GM21526 (cell line): ENCODE measurements at regions not wholly inside any gene's neighbourhood (a gene's known extent, or its start where the extent isn't known, plus 50 kb on each side); places are given as distances from the start of the nearest gene placed in this dataset.

Experiments
- ATAC-seq: cut with Tn5 transposase; IDR thresholded peaks from one replicate; pipeline ENCODE4 v1.9.1; 2021; ENCODE audit warnings: moderate library complexity; ENCODE audit not compliant: unreplicated experiment, low FRiP score

DNA sequence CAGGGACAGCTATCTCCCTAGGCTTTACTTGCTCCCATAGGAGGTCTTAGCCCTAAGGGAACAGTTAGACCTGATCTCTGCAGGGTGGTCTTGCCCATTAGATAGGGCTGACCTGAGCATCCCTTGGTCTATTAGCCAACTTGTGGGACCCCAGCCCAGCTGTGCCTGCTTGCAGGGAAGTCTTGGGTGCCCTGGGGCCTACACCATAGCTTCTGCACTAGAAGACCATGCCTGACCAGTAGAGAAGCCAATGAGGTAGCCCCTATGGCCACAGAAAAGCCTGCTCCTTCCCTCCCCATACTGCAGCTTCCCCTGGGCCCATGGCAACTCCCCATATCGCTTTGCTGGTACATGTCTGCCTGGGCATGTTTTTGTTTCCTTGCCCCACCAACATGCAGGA lies 1049.1 kb downstream of the TRHDE start:
- ATAC-seq: no peak

DNA sequence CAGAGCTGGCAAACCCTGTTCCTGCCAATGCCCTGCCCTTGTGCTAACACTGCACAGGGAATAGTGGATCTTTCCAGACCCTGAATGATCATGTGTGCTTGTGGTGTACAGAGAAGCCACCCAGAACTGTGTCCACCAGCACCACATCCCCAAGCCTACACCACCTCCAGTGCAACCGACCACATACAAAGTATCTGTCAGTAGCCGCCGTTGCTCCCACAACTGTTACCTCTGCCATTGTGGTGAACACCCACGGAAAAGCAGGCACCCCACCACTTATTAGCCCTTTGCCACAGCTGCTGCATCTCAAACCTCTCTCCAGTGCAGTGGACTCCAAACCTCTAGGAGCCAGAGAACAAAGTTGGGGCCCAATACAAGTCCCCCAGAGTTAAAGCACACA lies 1049.6 kb downstream of the TRHDE start:
- no peak for ATAC-seq

DNA sequence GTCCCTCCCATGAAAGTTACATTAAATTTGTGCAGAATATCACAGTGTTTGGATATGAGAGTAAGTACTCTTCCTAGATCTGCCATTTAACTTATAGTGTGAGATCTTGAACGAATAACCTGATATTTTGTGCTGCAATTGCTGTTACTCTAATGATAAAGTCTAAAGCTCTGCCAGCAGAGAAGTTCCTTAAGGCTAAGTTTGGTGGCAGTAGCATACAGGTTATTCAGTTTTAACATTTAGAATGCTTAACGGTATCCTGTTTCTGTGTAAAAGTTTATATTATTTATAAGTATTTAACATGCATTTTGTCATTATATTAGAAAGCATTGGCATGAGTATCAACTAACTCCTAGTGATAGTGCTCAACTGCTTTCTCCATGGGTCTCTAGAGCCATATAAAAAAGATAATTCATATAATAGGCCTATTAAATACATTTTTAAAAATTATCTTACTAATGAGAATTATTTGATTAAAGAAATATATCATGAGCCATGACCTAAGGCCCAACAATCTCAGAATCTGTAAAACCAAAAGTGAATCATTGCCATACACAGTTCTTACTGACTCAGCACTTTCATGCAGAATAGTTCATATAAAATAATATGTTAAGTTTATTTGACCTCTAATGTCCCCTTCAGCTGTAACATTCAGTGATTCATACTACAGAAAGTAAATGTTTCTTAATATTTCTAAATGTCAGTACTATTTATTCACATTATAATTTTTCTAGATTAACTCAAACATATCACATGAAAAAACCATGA lies 1058.6 kb downstream of the TRHDE start:
- no peak for ATAC-seq

DNA sequence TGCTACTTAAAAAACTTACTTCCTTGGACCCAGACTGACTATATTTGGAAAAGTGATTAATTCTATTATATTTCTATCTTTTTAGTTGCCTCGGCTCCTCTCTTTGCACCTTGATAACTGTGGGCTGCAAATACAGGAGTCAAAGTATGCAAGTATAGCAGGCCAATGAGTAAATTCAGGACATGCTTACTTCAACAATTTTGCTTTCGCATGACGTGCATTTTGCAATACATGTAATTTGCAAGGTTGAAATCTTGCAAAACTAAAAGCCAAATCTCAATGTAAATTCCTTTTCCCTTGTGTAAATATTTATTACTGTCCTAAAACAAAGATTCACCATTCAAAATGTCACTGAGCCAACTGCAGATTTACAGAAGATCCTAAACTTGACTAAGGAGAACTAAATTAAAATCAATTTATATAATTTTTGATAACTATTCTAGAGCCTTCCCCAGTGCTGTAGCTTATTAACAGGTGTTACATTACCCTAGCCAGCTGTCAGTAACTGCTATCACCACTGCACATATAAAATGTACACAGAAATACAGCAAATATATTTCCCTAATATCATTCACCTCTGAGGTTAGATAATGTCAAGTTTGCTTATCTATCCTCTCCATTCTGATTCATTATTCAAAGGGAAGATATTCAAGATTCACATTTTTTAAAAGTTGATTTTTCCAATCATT lies 1069.5 kb downstream of the TRHDE start:
- no peak for ATAC-seq

DNA sequence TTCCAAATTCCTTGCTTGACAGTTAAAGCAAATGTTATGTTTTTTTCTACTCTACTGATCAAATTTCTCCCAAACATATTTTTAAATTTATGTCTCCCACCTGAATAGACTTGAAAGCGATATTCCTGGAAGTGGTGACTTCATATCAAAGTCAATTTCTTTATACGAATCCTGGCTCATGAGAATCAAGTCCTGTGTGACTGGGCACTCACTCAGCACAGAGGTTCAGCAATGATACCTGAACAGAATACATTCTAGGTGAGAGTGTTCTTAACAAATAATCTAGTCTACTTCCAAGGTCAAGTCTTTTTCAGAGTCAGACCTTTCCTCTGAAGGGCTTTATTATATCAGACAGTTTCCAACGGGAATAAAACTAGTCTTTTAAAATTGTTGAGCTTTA lies 1070.6 kb downstream of the TRHDE start:
- ATAC-seq: no peak

DNA sequence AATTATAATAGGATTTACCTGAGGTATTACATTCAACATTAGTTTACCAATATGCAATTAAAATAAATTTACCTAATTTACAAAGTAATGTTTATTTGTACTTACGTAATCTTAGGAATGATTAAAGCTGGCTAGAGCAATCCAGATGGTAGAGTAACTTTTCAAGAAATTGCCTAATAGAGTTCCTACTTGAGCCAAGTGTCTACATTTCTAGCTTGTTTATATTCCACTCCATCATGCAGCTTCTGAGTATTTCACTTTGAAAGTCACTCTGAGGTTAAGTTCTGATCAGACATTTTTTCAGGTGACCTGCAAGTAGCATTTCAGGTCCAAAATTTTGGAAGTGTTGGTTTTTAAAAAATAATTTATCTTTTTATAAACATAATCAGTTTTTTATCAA lies 1080.7 kb downstream of the TRHDE start:
- ATAC-seq: no peak

DNA sequence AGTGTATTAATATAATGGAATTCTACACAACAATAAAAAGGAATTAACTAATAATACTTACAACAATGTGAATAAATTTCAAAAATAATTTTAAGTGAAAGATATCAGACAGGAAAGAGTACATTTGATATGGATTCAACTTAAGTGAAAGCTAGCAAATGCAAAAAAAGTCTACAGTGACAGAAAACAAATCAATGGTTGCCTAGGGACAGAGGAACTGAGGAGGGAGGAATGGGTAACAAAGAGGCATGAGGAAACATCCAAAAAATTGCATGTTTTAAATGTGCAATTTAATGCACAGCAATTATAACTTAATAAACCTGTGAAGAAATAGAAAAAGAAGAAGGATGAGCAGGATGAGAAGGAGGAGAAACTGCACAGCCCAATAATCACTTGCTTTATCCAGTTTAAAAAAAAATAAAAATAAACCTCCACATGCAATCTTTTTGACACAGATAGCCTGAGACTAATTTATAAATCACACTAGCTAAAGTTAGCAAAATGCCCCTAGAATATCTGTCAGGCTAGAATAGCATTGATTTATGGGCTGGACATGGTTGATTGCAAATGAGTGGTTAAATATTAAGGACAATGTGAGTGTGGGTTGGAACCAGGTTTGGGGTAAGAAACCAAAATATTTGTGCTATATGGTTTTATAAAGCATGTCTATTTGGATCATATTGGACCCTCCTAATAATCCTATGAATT lies 1089.1 kb downstream of the TRHDE start:
- no peak for ATAC-seq

DNA sequence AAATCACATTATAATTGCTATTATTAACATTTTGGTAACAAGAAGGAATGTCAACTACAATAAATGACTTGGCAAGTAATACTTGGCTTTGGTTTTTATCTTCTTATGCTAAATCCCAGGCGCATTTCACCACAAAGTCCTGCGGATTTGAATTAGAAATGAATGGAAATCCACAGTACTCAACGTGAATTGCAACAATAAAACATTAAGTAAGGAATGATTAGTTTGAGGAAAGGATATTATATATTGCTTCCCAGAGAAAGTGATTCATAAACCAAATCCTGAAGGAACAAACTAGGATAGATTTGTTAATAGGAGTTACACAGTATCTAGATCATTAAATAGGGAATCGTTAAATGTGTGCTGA lies 1089.7 kb downstream of the TRHDE start:
- ATAC-seq: no peak

DNA sequence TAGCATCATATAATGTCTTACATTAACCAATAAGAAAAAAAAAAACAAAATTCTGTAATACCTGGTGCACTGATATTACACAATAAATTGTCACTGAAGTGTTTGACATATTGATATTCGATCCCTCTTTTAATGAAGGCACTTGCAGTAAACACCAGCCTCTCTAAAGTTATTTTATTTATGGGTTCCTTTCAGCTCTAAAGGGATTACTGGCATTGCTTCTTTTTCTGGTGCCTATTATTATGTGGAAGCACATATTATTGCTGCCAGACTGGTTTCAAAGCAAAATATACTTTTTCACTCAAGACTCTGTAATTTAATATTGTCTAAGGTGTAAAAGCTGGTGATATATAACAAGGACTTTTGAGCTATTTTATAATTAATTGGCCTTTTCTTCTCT lies 1090.5 kb downstream of the TRHDE start:
- no peak for ATAC-seq

DNA sequence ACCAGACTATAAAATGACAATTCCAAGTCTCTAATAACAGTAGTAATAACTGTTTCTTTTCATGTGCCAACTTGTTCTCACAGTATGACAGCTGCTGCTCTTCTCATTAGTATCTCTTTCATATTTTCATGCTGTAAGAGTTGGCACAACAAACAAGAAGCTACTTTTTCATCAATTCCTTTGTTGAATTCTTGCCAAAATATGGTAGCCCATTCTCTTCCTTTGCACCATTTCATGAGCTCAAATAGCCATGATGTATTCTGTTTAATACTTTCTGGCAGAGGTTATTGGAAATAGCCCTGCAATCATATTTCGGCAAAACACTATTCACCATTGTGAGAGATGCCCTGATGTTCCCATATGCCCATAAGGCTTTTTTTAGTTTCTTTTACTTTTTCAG lies 1100.7 kb downstream of the TRHDE start:
- no peak for ATAC-seq

DNA sequence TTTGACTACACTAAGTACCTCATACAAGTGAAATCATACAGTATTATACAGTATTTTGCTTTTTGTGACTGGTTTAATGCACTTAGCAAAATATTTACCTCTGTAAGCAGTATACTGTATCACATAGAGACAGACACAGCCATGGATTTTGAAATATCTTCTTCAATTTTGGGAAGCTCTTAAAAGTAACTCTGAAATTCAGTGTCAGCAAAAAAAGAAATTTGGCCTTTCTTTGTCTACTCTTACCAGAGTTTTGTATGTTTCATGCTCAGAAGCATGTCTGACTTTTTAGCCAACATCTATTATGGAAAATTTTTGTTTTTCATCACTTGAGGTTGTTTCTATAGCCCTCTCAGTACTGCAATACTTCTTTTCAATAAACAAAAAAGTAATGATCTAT lies 1102.2 kb downstream of the TRHDE start:
- ATAC-seq: no peak

DNA sequence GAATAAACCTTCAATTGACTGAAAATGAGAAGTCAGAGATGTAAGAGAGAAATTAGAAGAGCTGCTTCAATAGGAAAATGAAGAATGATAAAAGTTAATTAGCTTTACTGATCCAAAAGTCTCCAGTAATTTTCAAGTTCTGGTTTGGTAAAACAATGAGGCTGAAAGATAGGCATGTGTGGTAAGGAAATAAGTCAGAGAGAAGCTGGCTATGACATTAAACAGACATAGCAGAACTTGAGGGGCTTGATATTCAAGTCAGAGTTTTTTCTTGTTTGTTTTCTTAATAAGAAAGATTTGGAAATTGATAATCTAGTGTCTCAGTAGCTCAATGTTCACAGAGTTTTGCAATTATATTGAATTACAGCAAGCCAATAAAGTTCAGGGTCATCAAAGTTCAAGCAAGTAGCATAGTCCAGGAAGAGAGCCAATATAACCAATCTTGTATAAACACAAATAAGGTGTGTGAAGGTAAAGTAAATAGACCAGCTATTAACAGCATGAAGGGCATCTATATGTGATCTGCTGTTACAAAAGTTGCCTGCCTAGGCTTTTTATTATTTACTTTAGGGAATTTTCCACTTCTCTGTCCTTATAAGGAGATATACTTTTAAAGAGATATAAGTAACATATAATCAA lies 1111.5 kb downstream of the TRHDE start:
- no peak for ATAC-seq

DNA sequence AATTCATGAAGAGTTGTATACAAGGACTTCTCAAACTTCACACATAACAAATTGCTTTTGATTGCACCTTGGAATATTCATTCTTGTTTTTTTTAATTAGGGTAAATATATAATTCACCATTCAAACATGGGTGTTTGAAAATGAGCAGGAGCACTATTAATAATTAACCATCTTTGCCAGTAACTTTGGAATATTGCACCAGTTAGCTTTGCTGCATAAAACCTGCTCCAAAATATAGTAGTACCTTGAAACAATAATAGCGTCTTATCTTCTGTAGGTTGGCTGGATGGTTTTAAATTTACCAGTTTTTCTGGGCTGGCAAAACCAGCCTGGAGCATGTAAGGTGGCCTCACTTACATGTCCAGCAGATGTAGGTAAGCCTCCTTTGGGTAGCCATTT lies 1112.4 kb downstream of the TRHDE start:
- ATAC-seq: no peak

DNA sequence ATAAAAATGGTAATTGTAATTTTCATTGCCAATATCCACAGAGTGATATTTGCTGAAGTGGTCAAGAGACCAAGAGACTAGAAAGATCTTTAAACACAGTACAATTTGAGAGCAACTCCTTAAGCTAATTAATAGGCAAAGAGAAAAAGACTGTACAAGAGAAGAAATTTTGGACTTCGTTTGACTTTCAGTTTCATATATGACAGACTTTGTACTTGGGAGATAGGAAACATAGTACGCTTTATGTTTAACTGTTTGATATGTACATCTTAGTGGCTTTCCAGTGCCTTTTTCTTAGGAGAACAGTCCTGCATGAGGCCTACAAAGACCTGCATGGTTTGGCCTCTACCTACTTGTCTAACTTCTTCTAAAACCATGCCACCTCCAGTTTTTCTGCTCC lies 1118.1 kb downstream of the TRHDE start:
- no peak for ATAC-seq

DNA sequence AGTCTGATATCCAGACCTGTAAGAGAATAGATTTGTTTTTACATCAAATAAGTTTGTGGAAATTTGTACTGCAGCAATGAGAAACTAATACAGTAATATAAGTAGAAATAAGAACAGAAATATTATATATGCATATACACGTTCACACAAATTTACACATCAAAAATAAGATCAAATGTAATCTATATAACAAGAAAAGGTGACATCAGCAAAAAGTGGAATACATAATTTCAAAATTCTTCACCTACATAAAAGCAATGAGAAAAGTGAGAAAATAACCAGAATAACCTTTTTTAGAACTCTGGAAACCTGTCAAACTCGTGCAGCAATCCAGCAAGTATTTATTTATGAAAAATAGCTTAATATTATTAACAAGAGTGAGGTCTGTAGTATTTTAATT lies 1124.6 kb upstream of the ATXN7L3B start:
- ATAC-seq: no peak

DNA sequence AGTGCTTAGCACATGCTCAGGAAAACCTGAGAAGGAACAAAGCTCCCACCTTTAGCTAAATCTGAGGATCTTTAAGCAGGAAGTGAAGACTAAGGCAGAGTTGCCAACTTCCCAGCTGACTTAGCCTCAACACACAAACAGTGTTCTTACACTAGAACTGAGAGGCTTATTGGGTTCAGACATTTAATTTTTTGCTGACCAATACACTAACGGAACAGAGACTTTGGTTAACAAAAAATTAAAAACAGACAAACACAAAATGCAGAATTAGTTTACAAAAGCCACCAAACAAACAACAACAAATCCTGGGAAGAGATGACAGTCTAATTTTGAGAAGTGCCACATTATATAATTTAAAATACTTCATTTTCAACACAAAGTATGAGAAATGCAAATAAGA lies 1123.7 kb upstream of the ATXN7L3B start:
- no peak for ATAC-seq

DNA sequence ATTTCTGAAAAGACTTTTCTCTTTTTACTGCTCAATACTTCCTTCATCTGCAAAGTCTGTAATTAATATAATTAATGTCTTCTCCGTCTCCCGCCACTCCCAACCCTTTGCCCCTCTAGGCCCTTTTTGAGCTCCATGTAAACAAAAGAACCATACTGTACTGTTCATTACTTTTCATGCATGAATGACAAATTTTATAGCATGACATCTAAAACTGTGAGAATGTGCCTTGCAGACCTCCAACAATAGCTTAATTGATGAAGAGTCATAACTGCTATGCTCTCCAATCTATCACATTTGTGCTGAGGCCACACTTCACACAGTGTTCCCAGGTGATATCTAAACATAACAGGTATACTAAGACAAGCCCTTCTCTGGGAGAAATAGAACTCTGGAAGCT lies 1122.7 kb upstream of the ATXN7L3B start:
- ATAC-seq: no peak

DNA sequence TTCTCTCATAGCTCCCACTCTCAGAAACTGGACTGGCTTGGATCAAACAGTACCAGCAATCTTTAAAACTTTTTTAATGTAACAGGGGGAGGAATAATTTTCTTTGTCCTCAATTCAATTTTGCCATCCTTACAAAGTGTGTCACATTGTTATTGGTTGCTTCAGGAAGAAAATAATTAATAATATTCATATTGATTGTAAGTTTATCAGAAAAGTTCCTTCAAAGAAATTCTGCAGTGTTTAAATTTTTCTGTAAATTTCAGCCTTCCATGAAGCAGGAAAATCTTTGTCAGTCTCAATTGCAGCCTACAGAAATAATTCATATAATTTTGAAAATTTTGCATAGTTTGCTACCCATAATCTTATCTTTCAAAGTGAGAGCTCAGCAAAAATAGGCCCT lies 1119.1 kb upstream of the ATXN7L3B start:
- no peak for ATAC-seq

DNA sequence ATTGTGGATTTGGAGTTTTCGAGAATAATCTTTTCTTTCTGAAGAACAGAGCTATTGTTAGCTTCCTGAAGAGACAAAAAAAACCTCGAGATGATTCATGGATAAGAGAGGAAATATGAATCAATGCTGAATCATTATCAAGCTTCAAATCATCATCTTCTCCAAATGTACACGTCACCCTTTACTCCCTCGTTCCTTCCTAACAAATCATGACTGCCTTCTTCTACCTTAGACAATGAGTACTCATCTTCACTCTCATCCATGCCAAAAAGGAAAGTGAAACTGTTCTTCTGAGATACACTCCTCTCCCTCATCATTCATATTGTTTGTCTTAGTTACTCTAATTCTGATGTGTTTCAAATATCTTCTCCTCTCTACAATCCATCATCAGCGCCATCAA lies 1115.8 kb upstream of the ATXN7L3B start:
- peak; percentile 61 for ATAC-seq

DNA sequence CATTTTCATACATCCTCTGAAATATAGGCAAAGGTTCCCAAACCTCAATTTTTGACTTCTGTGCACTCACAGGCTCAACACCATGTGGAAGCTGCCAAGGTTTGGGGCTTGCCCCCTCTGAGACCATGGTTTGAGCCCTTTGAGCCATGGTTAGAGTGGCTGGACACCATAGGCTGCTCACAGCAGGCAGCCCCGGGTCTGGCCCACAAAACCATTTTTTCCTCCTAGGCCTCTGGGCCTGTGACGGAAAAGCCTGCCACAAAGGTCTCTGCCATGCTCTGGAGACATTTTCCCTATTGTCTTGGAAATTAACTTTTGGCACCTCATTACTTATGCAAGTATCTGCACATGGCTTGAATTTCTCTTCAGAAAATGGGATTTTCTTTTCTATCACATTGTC lies 1113.2 kb upstream of the ATXN7L3B start:
- ATAC-seq: no peak

DNA sequence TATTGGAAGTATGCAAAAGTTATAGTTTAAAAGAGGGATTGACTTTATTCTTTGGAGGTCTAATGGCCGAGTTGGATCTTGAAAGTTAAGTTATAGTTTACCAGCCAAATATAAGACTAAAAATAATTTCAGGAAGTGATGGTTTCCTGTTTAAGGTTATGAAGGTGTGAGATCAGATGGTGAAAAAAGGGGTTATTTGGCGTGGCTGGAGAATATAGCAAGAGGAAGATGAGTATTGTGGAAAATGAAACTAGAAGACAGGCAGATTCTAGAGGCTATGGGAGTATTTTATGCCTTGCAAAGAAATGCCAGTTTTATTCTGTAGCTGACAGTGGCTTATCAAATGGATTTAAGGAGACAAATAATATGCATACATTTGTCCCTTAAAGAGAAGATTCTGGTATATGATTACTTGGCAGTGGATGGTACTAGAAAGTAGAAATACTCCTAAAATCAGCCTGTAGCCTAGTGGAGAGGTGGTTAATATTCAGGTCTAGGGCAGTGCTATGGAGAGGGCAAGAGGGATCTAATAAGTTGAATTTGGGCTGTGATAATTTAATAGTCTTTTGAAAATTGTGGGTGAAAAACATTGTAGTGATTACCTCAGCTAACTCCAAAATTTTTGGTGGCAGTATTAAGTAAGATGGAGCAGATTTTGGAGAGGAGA lies 1091.8 kb upstream of the ATXN7L3B start:
- peak; percentile 84 for ATAC-seq
